Endothelial cell of umbilical vein (primary cell): ENCODE measurements at regions not wholly inside any gene's neighbourhood (a gene's known extent, or its start where the extent isn't known, plus 50 kb on each side); places are given as distances from the start of the nearest gene placed in this dataset.

Source experiments
- BruUV-seq: library from RNA; stranded (reverse); fragments of 400-500 nt; replicated peaks from 2 replicates; lab custom pipeline; 2021; lab: Mats Ljungman, UMichigan
- CTCF ChIA-PET: fragments of 300-600, 350-600 bp; sonication (Branson Sonifier 250); formaldehyde crosslinking; loops from one replicate; lab custom pipeline; 2021; ENCODE audit warnings: antibody characterized with exemption, inconsistent platforms; lab: Charles Lee
- POLR2A ChIA-PET: fragments of 300-600, 350-600 bp; sonication (Branson Sonifier 250); formaldehyde crosslinking; loops from one replicate; lab custom pipeline; 2021; ENCODE audit warnings: antibody characterized with exemption, inconsistent platforms; lab: Charles Lee
- DNase-seq: peaks from one replicate; pipeline ENCODE4 v3.0.0-alpha.2; 2011; ENCODE audit warnings: low read depth, low spot score
- FAIRE-seq: peaks from 2 replicates; lab custom pipeline; 2011; peaks lifted over from hg19 to GRCh38; lab: Jason Lieb, UNC
- H2AFZ ChIP-seq: 2 replicates; pipeline ENCODE4 v1.6.0; 2012; ENCODE audit warnings: low read depth, low read length, control low read depth, inconsistent platforms
- H3K27ac ChIP-seq: 2 replicates; pipeline ENCODE4 v1.5.1; 2011; ENCODE audit warnings: low read depth, mild to moderate bottlenecking, control low read depth, low read length, moderate library complexity; ENCODE audit not compliant: insufficient read depth
- H3K27me3 ChIP-seq, 2 experiments: 2 replicates each; pipeline versions ENCODE4 v1.6.0 to v1.6.1; 2011; ENCODE audit warnings: low read length in 2 of 2, mixed read lengths in 1 of 2; ENCODE audit not compliant: control insufficient read depth in 2 of 2, insufficient read depth in 2 of 2
- H3K36me3 ChIP-seq, 2 experiments: 2 replicates in 1 of 2; 3 replicates in 1 of 2; pipeline ENCODE4 v1.5.1; 2011; ENCODE audit warnings: low read length in 2 of 2, mild to moderate bottlenecking in 1 of 2, moderate library complexity in 1 of 2; ENCODE audit not compliant: control insufficient read depth in 2 of 2, insufficient read depth in 2 of 2; ENCODE audit errors: extremely low read depth in 1 of 2
- H3K4me1 ChIP-seq: 3 replicates; pipeline ENCODE4 v1.5.1; 2011; ENCODE audit warnings: mild to moderate bottlenecking, low read length; ENCODE audit not compliant: control insufficient read depth, insufficient read depth; ENCODE audit errors: extremely low read depth
- H3K4me2 ChIP-seq: 2 replicates; pipeline ENCODE4 v1.6.1; 2011; ENCODE audit warnings: low read length, control low read depth, mixed read lengths; ENCODE audit not compliant: insufficient read depth
- H3K4me3 ChIP-seq, 3 experiments: fragments of 200-600 bp in 1 of 3; sonication (generic), shearing (Covaris generic) in 1 of 3; replicated peaks in 1 of 3; 2 replicates each; pipeline ENCODE4 v1.5.1; 2011 to 2016; ENCODE audit warnings: control low read depth in 3 of 3, low read length in 3 of 3, mild to moderate bottlenecking in 2 of 3, inconsistent platforms in 1 of 3, low read depth in 1 of 3, moderate library complexity in 1 of 3; ENCODE audit not compliant: insufficient read depth in 1 of 3
- H3K79me2 ChIP-seq: 2 replicates; pipeline ENCODE4 v1.6.0; 2012; ENCODE audit warnings: low read length, inconsistent platforms; ENCODE audit not compliant: control insufficient read depth, insufficient read depth
- H3K9ac ChIP-seq: replicated peaks from 2 replicates; pipeline ENCODE3; 2011; ENCODE audit warnings: low read length, control low read depth; ENCODE audit not compliant: insufficient read depth; ENCODE audit errors: extremely low read depth
- H3K9me1 ChIP-seq: replicated peaks from 3 replicates; pipeline ENCODE4 v1.6.0; 2011; ENCODE audit warnings: mild to moderate bottlenecking, low read length; ENCODE audit not compliant: control insufficient read depth, insufficient read depth; ENCODE audit errors: extremely low read depth
- H3K9me3 ChIP-seq: replicated peaks from 2 replicates; pipeline ENCODE4 v1.5.1; 2012; ENCODE audit warnings: low read length, inconsistent platforms; ENCODE audit not compliant: control insufficient read depth, insufficient read depth
- H4K20me1 ChIP-seq: replicated peaks from 2 replicates; pipeline ENCODE3; 2011; ENCODE audit warnings: mild to moderate bottlenecking, low read length; ENCODE audit not compliant: control insufficient read depth, insufficient read depth; ENCODE audit errors: extremely low read depth
- CTCF ChIP-seq, 2 donors: IDR thresholded peaks; 1 replicate in 1 of 2; 2 replicates in 1 of 2; pipeline ENCODE4 v1.5.1; 2011; ENCODE audit warnings: low read length in 2 of 2, mild to moderate bottlenecking in 2 of 2, moderate library complexity in 2 of 2, control low read depth in 1 of 2, inconsistent platforms in 1 of 2, low read depth in 1 of 2; ENCODE audit not compliant: insufficient read depth in 1 of 2; ENCODE audit errors: extremely low read depth in 1 of 2
- EZH2 ChIP-seq: IDR thresholded peaks from 2 replicates; pipeline ENCODE4 v1.6.1; 2012; ENCODE audit warnings: borderline replicate concordance, low read depth, mild to moderate bottlenecking, moderate library complexity, low read length, inconsistent platforms; ENCODE audit not compliant: severe bottlenecking
- FOS ChIP-seq: IDR thresholded peaks from 2 replicates; pipeline ENCODE4 v1.6.1; 2011; ENCODE audit warnings: mild to moderate bottlenecking, low read length, moderate library complexity, borderline replicate concordance; ENCODE audit not compliant: insufficient read depth
- GATA2 ChIP-seq: IDR thresholded peaks from 2 replicates; pipeline ENCODE4 v1.7.0; 2011; ENCODE audit warnings: low read depth, mild to moderate bottlenecking, moderate library complexity, mixed read lengths, low read length; ENCODE audit not compliant: insufficient read length, insufficient read depth
- JUN ChIP-seq: IDR thresholded peaks from 2 replicates; pipeline ENCODE4 v1.6.1; 2011; ENCODE audit warnings: borderline replicate concordance, low read depth; ENCODE audit not compliant: insufficient read length, insufficient read depth
- MAX ChIP-seq: IDR thresholded peaks from 2 replicates; pipeline ENCODE4 v1.6.1; 2011; ENCODE audit not compliant: insufficient read depth, insufficient read length
- MYC ChIP-seq: IDR thresholded peaks from one replicate; pipeline ENCODE4 v1.6.1; 2011; ENCODE audit warnings: mild to moderate bottlenecking, low read depth, low read length
- POLR2A ChIP-seq: IDR thresholded peaks from 2 replicates; pipeline ENCODE4 v1.6.1; 2012; ENCODE audit warnings: low read depth, mild to moderate bottlenecking, control low read depth, low read length
- POLR2AphosphoS5 ChIP-seq: IDR thresholded peaks from 2 replicates; pipeline ENCODE4 v1.6.1; 2012; ENCODE audit warnings: low read depth, mild to moderate bottlenecking, control low read depth, low read length, moderate library complexity; ENCODE audit not compliant: insufficient read depth
- dilution Hi-C: fragments of 300-500 bp; cut with MboI; formaldehyde crosslinking; loops from one replicate; pipeline ENCODE4 v1.15.0; 2019; ENCODE audit warnings: low sequenced_read_pairs; ENCODE audit not compliant: extremely low pct_ligation_motif_present
- intact Hi-C: fragments of 100-400 bp; cut with micrococcal nuclease; formaldehyde crosslinking; loops from one replicate; pipeline ENCODE4 v1.10.0; 2022

GRCh38 chr10:84987039-84987438 lies 658.6 kb downstream of the CCSER2 start:
- Histone ChIP-seq H3K27me3 (no peaks in the 10 kb centered on the region), H3K9me1 (no peaks in the 10 kb centered on the region), H2AFZ (no peak overlapping the region), H4K20me1 (no peaks in the 10 kb centered on the region), H3K36me3 (no peaks in the 10 kb centered on the region), H3K79me2 (no peaks in the 10 kb centered on the region), H3K27ac (no peak overlapping the region), H3K4me1 (no peaks in the 10 kb centered on the region), H3K4me2 (no peak overlapping the region), H3K9me3 (peaks cover 2% of the 10 kb centered on the region), H3K4me3 (no peak overlapping the region), H3K9ac (no peak overlapping the region)
- FAIRE-seq (no peak), DNase-seq (no peak)
- CTCF ChIA-PET = no interaction called here
- dilution Hi-C loops = no loop called here
- BruUV-seq = no TSS peak
- TF ChIP-seq MAX = no peak
- TF ChIP-seq EZH2 = no peak
- no peak for TF ChIP-seq POLR2A
- TF ChIP-seq JUN = no peak
- no peak for TF ChIP-seq FOS
- no peak for TF ChIP-seq CTCF (IDR thresholded peaks at IDR 0.05; ENCODE audit: extremely low read depth in 1 of 2, insufficient read depth in 1 of 2, low read depth in 1 of 2, low read length in 2 of 2)
- no peak for TF ChIP-seq MYC
- no peak for TF ChIP-seq GATA2
- no peak for TF ChIP-seq POLR2AphosphoS5
- POLR2A ChIA-PET = no interaction called here
- intact Hi-C loops = no loop called here
